H1 (cell line): ENCODE measurements at regions not wholly inside any gene's neighbourhood (a gene's known extent, or its start where the extent isn't known, plus 50 kb on each side); places are given as distances from the start of the nearest gene placed in this dataset.

Experiments
- CEBPB ChIP-seq: IDR thresholded peaks from 2 replicates; pipeline ENCODE4 v1.6.1; 2012; ENCODE audit warnings: low read depth, low read length
- YY1 ChIP-seq: IDR thresholded peaks from 2 replicates; pipeline ENCODE4 v1.6.1; 2011; ENCODE audit warnings: low read depth, mild to moderate bottlenecking, low read length
- TF ChIP-seq, protein P1 (sequence below): fragments of 300-600 bp; sonication (generic); IDR thresholded peaks from 2 replicates; pipeline ENCODE4 v1.7.1; 2012; ENCODE audit warnings: low read length, moderate library complexity, mild to moderate bottlenecking, inconsistent platforms; ENCODE audit not compliant: insufficient replicate concordance
- TF ChIP-seq, protein P2 (sequence below): IDR thresholded peaks from 2 replicates; pipeline ENCODE4 v1.6.1; 2012; ENCODE audit warnings: low read length, inconsistent platforms

DNA sequence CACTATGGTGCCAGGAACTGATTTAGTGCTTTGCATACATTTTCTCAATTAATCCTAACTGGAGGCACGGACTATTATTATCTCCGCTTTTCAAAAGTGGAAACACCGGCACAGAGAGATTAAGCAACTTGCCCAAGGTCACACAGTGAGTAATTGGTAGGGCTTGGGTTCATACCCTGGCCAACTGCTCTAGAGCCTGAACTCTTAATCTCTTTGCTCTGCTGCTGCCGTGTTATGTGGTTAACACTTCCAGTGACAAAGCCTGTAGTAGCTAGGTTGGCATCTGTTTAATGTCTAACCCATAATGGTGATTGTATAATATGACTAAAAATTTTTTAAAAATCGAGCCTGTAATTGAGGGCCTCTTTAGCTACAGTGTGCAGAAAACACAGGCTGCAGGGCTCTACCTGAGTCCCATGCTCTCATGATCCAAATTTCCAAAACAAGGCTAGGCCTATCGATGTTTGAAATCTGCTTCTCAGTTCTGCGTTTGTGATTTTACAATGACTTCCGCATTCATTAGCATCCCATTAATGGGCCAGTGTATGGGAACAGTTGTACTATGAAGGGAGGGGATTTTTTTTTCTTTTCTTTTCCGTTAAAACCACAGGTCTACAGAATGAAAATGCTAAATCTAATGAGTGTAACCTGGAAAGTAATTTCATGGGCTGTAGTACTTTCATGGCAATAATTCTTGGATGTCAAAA lies 219.3 kb upstream of the JADE1 start (continued):
- TF ChIP-seq, protein P1, sequence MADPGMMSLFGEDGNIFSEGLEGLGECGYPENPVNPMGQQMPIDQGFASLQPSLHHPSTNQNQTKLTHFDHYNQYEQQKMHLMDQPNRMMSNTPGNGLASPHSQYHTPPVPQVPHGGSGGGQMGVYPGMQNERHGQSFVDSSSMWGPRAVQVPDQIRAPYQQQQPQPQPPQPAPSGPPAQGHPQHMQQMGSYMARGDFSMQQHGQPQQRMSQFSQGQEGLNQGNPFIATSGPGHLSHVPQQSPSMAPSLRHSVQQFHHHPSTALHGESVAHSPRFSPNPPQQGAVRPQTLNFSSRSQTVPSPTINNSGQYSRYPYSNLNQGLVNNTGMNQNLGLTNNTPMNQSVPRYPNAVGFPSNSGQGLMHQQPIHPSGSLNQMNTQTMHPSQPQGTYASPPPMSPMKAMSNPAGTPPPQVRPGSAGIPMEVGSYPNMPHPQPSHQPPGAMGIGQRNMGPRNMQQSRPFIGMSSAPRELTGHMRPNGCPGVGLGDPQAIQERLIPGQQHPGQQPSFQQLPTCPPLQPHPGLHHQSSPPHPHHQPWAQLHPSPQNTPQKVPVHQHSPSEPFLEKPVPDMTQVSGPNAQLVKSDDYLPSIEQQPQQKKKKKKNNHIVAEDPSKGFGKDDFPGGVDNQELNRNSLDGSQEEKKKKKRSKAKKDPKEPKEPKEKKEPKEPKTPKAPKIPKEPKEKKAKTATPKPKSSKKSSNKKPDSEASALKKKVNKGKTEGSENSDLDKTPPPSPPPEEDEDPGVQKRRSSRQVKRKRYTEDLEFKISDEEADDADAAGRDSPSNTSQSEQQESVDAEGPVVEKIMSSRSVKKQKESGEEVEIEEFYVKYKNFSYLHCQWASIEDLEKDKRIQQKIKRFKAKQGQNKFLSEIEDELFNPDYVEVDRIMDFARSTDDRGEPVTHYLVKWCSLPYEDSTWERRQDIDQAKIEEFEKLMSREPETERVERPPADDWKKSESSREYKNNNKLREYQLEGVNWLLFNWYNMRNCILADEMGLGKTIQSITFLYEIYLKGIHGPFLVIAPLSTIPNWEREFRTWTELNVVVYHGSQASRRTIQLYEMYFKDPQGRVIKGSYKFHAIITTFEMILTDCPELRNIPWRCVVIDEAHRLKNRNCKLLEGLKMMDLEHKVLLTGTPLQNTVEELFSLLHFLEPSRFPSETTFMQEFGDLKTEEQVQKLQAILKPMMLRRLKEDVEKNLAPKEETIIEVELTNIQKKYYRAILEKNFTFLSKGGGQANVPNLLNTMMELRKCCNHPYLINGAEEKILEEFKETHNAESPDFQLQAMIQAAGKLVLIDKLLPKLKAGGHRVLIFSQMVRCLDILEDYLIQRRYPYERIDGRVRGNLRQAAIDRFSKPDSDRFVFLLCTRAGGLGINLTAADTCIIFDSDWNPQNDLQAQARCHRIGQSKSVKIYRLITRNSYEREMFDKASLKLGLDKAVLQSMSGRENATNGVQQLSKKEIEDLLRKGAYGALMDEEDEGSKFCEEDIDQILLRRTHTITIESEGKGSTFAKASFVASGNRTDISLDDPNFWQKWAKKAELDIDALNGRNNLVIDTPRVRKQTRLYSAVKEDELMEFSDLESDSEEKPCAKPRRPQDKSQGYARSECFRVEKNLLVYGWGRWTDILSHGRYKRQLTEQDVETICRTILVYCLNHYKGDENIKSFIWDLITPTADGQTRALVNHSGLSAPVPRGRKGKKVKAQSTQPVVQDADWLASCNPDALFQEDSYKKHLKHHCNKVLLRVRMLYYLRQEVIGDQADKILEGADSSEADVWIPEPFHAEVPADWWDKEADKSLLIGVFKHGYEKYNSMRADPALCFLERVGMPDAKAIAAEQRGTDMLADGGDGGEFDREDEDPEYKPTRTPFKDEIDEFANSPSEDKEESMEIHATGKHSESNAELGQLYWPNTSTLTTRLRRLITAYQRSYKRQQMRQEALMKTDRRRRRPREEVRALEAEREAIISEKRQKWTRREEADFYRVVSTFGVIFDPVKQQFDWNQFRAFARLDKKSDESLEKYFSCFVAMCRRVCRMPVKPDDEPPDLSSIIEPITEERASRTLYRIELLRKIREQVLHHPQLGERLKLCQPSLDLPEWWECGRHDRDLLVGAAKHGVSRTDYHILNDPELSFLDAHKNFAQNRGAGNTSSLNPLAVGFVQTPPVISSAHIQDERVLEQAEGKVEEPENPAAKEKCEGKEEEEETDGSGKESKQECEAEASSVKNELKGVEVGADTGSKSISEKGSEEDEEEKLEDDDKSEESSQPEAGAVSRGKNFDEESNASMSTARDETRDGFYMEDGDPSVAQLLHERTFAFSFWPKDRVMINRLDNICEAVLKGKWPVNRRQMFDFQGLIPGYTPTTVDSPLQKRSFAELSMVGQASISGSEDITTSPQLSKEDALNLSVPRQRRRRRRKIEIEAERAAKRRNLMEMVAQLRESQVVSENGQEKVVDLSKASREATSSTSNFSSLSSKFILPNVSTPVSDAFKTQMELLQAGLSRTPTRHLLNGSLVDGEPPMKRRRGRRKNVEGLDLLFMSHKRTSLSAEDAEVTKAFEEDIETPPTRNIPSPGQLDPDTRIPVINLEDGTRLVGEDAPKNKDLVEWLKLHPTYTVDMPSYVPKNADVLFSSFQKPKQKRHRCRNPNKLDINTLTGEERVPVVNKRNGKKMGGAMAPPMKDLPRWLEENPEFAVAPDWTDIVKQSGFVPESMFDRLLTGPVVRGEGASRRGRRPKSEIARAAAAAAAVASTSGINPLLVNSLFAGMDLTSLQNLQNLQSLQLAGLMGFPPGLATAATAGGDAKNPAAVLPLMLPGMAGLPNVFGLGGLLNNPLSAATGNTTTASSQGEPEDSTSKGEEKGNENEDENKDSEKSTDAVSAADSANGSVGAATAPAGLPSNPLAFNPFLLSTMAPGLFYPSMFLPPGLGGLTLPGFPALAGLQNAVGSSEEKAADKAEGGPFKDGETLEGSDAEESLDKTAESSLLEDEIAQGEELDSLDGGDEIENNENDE, result no peak
- TF ChIP-seq CEBPB (no peak), YY1 (no peak)
- TF ChIP-seq, protein P2, sequence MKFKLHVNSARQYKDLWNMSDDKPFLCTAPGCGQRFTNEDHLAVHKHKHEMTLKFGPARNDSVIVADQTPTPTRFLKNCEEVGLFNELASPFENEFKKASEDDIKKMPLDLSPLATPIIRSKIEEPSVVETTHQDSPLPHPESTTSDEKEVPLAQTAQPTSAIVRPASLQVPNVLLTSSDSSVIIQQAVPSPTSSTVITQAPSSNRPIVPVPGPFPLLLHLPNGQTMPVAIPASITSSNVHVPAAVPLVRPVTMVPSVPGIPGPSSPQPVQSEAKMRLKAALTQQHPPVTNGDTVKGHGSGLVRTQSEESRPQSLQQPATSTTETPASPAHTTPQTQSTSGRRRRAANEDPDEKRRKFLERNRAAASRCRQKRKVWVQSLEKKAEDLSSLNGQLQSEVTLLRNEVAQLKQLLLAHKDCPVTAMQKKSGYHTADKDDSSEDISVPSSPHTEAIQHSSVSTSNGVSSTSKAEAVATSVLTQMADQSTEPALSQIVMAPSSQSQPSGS, result no peak
